T47D (cell line): ENCODE measurements at regions not wholly inside any gene's neighbourhood (a gene's known extent, or its start where the extent isn't known, plus 50 kb on each side); places are given as distances from the start of the nearest gene placed in this dataset.

Experiments
- DNase-seq, 2 experiments: peaks; one replicate each; pipeline versions ENCODE4 v3.0.0 to v3.0.0-alpha.2; 2011 to 2012; ENCODE audit warnings: low read depth in 1 of 2, low spot score in 1 of 2
- JUND ChIP-seq: IDR thresholded peaks from 2 replicates; pipeline ENCODE4 v1.6.1; 2012; ENCODE audit warnings: low read depth
- in situ Hi-C: cut with HindIII; loops from 2 replicates; pipeline ENCODE4 v1.10.0; 2016; ENCODE audit warnings: low sequenced_read_pairs, low pct_unique_long_range_greater_than_20kb

DNA sequence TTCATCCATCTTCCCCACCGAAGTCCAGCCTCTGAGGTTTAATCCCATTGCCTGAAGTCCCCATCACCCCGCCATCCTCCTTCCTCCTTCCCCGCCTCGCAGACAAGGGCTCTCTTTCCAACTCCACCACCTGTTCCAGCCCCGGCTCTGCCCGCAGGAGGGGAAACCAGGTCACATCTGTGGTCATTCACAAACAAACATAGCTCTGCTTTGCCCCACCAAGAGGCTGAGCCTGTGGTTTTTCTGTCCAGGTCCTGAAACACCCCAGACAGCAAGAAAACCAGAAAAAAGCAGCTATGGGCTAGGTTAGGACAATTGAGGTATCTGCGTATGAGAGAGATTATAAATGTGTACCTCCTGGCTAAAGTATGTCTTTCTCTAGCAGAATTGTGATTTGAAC, 144.7 kb downstream of the GLI2 start:
- no peak for TF ChIP-seq JUND
- in situ Hi-C loops = no loop called here
- DNase-seq = no peak

DNA sequence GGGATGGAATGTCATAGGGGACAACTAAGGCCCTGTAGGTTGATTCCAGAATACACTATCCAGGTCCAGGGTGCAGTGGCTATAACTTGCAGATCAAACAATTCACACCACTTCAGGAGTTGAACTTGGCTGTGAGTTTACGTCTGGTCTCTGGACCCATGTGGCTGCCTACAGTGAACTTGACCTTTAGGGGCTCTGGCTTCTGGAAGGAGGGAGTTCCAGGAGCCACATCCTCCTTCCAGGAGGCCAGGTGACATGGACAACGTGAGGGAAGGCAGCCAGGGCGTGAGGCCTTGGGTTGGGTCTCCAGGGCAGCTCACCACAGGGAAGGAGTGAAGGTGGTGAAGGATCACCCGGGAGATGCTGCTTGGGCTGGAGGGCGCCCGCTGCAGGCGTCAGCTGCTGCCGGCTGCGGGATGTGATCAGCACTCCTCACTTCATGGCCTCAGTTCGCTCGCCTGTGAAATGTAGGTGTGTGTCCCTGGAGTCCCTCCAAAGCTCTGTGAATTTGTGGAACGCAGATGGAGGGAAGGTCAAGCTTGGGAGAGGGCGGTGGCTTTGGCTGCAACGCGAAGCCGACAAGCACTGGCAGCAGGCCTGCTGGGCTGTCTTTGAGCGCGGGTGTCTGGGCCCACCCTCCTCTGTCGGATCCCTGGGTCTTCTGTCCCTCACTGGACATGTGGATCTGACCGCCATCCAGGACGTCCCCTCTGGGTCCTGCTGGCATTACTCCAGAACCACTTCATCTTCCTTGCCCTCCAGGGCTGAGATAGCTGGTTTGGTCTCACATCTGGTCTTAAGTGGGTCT, 146.5 kb downstream of the GLI2 start:
- DNase-seq = no peak
- in situ Hi-C loops = no loop called here
- TF ChIP-seq JUND = no peak

DNA sequence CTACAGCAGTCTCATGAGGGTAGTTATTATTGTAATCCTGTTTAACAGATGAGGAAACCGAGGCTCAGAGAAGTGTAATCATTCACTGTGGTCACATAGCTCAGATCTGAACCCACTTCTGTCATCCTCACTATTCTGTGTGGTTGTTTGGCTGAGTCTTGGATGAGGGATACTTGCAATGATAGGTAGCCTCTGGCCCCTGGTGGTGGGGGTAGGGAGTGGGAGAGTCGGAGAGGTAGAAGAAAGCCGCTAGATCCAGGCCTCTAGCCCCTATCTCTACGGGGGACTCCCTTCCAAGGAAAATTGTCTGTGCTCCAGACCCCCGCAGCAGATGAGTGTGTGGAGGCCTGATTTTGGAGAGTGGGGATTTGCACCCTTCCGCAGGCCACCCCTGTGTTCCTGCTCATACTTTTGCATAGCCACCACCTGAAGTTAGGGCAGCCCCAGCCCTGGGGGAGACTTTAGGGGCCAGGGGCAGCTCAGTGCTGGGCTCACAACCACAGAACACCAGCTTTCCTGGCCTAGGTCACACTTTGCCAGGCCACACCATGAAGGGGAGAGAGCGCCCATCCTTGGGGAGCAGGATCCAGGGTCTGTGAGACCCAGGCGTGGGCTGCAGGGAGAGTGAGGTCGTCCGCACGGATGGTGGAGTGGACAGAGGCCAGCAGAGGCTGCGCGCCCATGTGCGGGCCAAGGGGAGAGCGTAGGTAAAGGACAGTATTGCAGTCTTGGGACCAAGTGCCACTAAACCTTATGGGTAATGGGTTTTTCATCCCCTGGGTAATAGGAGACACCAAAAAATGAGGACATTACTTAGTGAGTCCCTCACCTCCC, 148.2 kb downstream of the GLI2 start:
- no peak for DNase-seq
- in situ Hi-C loops = no loop called here
- no peak for TF ChIP-seq JUND

DNA sequence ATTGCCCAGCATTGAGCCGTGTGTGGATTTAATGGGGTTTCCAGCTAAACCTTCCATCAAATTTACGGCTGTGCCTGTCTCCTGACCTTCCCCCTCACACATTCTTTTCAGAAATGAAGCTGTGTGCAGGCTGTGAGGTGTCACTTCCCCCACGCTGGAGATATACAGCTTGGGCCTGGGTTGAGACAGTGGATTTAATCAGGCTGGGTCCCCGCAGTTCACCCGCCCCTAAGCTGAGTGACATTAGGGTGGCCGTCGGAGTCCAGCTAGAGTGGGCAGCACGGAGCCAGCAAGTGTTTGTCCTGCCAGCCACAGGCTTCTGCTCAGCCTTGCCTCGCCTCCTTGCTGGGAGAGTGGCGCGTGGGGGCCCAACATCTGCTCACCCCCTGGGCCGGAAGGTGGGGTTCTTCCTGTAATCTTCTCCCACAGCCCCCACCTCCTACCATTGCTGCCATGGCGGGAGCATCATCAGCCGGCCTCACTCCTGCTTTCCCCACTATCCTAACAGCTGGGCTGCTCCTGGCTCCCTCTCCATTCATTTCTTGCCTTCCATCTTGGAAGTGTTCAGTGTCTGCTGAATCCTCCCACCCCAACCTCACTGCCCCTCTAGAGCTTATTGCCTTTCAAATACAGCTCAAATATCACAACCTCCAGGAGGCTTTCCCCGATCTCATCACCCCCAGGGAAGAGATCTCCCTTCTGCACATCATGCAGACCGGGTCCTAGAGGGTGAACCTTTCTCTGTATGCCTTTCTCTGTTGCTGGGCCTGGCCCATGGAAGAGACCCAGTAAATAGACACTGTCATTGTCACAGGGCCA, 149.0 kb downstream of the GLI2 start:
- no peak for DNase-seq
- in situ Hi-C loops = no loop called here
- no peak for TF ChIP-seq JUND

DNA sequence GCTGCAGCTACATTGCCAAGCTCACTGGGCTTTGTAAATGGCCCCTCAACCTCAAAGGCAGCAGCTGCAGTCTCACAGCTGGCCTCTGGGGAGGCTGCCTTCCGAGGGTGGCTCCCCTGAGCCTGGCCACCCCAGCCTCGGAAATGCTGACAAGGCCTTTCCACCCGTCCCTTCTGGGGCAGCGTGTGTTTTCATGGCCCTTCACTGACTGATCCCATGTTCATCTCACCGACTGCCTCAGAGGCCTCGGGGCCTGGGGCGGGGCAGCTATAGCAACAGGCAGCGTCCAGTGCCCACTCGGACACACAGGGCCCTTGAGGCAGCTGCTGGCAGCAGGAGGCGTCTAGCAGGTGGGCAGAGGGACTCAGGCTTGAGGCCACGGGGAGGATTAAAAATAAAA, 149.7 kb downstream of the GLI2 start:
- in situ Hi-C loops = no loop called here
- no peak for TF ChIP-seq JUND
- no peak for DNase-seq

DNA sequence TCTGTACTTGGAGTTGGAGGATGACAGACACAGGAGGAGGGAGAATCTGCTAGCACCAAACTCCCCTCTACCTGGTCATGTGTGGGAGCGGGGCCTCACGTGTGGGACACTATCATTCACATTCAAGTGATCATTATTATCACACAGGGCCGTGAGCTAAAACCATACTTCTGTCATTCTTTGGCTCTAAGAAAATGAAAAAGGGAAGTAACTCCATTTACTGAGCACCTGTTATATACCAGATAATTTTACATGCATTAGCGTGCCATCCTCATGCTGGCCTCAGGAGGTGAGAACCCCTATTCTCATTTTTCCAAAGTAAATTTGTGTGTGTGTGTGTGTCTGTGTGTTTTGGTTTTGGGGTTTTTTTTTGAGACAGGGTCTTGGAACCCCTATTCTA, 150.1 kb downstream of the GLI2 start:
- no peak for DNase-seq
- TF ChIP-seq JUND = no peak
- in situ Hi-C loops = no loop called here

DNA sequence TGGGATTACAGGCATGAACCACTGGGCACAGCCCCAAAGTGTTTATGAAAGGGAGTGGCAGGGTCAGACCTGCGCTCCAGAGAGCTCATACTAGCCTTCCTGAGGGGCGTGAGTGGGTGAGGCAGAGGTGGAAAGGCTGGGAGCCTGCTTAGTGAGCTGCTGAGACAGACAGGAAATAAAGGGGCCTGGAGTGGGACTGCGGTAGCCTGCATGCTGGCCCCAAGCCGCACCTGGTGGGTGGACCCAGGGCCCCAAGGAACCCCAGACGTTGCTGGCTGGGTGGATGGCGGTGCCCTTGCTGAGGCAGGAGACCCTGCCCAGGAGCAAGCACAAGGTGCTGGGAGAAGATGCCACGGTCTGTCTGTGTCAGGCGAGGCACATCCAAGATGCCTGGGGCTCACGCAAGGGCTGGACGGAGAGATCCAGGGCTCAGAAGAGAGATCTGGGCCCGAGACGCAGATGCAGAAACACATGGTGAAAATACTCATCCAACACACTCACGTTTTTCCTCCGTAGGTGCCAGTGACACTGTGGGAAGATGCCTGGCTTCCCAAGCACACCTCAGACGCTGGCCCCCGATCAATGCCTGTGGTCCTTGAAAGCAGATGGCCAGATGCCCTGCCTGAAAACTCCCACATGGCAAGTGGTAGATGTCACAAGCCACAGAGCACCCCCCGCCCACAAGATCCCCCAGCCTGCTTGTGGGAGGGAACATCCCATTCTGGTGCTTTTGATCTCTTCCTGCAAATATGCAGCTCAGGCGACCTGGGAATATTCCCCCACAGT, 151.1 kb downstream of the GLI2 start:
- no peak for DNase-seq
- no peak for TF ChIP-seq JUND
- in situ Hi-C loops = no loop called here

DNA sequence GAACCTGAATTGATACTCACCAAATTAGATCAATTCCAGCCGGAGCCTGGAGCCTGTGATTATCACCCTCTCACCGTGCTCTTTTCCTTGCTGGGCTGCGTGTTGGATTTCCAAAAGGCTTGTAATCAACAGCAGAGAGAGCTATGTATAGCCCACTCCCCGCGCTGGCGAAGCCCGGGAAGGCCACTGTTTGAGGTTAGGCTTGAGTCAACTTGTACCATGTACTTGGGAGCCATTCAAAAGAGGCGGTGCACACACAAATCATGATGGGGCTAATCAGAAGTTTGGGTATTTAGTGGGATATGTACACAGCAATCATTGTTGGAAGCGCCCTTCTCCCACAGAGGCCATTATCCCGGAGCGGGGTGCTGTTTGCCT, 151.6 kb downstream of the GLI2 start:
- in situ Hi-C loops = no loop called here
- TF ChIP-seq JUND = no peak
- DNase-seq = no peak

DNA sequence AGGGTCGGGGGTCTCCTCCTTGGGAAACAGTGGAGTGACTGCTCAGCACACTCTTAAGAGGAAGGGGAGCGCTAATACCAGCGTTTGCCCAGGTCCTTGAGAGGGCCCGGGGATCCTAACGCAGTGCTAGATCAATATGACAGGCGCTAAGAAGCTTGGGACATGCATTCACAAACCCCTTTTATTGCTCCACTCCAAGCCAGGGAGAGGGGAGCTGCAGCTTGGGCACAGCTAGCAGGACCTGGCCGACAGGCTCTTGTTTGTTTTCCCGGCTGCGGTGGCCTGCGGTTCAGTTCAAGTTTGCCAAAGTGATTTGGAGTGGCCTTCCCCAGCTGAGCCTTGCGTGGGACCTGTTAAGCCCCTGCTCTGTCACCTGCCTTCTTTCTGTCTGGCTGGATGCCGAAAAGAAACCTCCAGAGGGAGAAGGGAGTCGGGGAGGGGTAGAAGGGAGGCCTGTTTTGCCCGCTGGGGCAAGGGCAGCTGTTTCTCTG, 152.1 kb downstream of the GLI2 start:
- TF ChIP-seq JUND = no peak
- in situ Hi-C loops = no loop called here
- DNase-seq = peak; percentile 11 to 45

DNA sequence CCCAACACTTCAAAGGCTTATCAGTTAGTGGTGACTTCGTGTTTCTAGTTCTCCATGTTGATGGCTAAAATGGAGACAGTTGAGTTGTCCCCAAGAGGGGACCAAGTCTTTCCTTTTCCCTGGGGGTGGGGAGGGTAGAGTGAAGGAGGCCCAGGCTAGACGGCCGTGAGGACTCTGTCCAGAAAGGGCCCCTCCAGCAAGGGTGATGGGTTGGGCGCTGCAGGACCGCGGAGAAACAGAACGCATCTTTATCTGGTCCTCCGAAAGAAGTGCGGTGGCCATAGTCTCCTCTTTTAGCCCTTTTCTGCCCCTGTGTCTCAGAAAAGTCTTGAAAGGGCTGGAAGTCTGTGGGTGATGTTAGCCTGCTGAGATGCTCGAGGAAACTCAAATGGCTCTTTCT, 153.2 kb downstream of the GLI2 start:
- no peak for TF ChIP-seq JUND
- in situ Hi-C loops = no loop called here
- DNase-seq = no peak

DNA sequence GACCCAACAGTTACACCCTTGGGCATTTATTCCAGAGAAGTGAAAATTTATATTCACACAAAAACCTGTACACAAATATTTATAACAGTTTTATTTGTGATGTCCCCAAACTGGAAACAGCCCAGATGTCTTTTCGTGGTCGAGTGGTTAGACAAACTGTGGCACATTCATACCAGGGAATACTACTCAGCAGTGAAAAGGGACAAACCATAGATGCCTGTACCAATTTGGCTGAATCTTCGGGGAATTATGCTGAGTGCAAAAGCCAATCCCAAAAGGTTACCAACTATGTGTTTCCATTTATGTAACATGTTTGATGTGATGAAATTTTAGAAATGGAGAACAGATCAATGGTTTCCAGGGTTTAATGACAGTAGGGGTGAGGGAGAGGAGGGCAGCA, 154.3 kb downstream of the GLI2 start:
- in situ Hi-C loops = no loop called here
- TF ChIP-seq JUND = no peak
- DNase-seq = no peak
